Lung (tissue), 11 donors: ENCODE measurements at regions not wholly inside any gene's neighbourhood (a gene's known extent, or its start where the extent isn't known, plus 50 kb on each side); places are given as distances from the start of the nearest gene placed in this dataset.

Experiments used
- ATAC-seq: fragments of 200-7000 bp; cut with Tn5 transposase; one replicate; pipeline ENCODE4 v1.9.1; 2020; ENCODE audit warnings: moderate number of reproducible peaks; ENCODE audit not compliant: insufficient read depth, low FRiP score
- DNase-seq, 3 donors: peaks; one replicate each; pipeline ENCODE4 v3.0.0-alpha.2; 2013 to 2017
- H3K27ac ChIP-seq, 2 donors: one replicate each; pipeline ENCODE4 v1.5.1; 2013; ENCODE audit warnings: mild to moderate bottlenecking in 2 of 2, moderate library complexity in 2 of 2, control low read depth in 1 of 2, inconsistent platforms in 1 of 2, low read depth in 1 of 2, low read length in 1 of 2
- H3K27me3 ChIP-seq, 3 donors: one replicate each; pipeline ENCODE4 v1.5.1; 2013; ENCODE audit warnings: low read length in 2 of 3; ENCODE audit not compliant: control insufficient read depth in 3 of 3, insufficient read depth in 3 of 3
- H3K36me3 ChIP-seq, 4 donors: one replicate each; pipeline ENCODE4 v1.5.1; 2013; ENCODE audit warnings: low read length in 4 of 4, mild to moderate bottlenecking in 1 of 4, moderate library complexity in 1 of 4; ENCODE audit not compliant: control insufficient read depth in 4 of 4, insufficient read depth in 4 of 4
- H3K4me1 ChIP-seq, 5 donors: one replicate each; pipeline ENCODE4 v1.5.1; 2013; ENCODE audit warnings: low read length in 5 of 5, mild to moderate bottlenecking in 2 of 5, moderate library complexity in 1 of 5; ENCODE audit not compliant: control insufficient read depth in 5 of 5, insufficient read depth in 5 of 5
- H3K4me3 ChIP-seq: one replicate; pipeline ENCODE4 v1.5.1; 2013; ENCODE audit warnings: mild to moderate bottlenecking, control low read depth, moderate library complexity
- H3K9ac ChIP-seq, 2 donors: one replicate each; pipeline ENCODE4 v1.5.1; 2013; ENCODE audit warnings: low read length in 2 of 2, control low read depth in 1 of 2; ENCODE audit not compliant: insufficient read depth in 1 of 2
- H3K9me3 ChIP-seq, 4 donors: one replicate each; pipeline ENCODE4 v1.5.1; 2013; ENCODE audit warnings: low read length in 3 of 4, mild to moderate bottlenecking in 1 of 4, moderate library complexity in 1 of 4; ENCODE audit not compliant: control insufficient read depth in 4 of 4, insufficient read depth in 3 of 4
- WGBS, 2 donors: extraction: QIAGEN DNeasy Blood & Tissue Kit; methylation state at CpG; one replicate each; pipeline ENCODE4 v1.1.7; 2013; 5-methylcytosine and 5-hydroxymethylcytosine counted together
- TF ChIP-seq, protein P1 (sequence below): IDR thresholded peaks from 2 replicates; pipeline ENCODE4 v1.5.1; 2012; ENCODE audit warnings: mild to moderate bottlenecking; ENCODE audit errors: control extremely low read depth, extremely low read depth
- donor health status: control.
- donor health status: control.
- donor health status: Bipolar disorder and iron deficiency.
- donor health status: healthy.
- donor health status: DM: yes; HTN: yes; CAD: no.

DNA sequence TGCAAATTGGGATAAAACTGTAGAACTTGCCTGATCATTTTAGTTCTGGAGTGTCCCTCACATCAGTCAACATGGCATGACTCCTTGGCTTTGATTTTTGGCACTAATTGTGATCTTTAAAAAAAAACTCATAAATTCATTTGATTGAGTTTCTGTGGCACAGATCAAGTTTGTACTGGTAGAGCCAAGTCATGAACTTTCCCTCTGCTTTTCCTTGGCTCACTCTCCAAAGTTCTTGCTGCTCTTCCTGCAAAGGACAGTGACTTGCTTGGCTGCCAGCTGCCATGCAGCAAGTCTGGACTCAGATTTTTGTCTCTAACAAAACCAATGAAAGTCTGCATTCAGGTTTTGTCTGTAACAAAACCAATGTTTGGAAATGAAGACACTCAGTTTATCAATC, 115.5 kb downstream of the RFX6 start:
- H3K27me3 ChIP-seq, result no peaks in the 10 kb centered on the region
- no peak for ATAC-seq
- TF ChIP-seq, protein P1, sequence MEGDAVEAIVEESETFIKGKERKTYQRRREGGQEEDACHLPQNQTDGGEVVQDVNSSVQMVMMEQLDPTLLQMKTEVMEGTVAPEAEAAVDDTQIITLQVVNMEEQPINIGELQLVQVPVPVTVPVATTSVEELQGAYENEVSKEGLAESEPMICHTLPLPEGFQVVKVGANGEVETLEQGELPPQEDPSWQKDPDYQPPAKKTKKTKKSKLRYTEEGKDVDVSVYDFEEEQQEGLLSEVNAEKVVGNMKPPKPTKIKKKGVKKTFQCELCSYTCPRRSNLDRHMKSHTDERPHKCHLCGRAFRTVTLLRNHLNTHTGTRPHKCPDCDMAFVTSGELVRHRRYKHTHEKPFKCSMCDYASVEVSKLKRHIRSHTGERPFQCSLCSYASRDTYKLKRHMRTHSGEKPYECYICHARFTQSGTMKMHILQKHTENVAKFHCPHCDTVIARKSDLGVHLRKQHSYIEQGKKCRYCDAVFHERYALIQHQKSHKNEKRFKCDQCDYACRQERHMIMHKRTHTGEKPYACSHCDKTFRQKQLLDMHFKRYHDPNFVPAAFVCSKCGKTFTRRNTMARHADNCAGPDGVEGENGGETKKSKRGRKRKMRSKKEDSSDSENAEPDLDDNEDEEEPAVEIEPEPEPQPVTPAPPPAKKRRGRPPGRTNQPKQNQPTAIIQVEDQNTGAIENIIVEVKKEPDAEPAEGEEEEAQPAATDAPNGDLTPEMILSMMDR, result no peak

DNA sequence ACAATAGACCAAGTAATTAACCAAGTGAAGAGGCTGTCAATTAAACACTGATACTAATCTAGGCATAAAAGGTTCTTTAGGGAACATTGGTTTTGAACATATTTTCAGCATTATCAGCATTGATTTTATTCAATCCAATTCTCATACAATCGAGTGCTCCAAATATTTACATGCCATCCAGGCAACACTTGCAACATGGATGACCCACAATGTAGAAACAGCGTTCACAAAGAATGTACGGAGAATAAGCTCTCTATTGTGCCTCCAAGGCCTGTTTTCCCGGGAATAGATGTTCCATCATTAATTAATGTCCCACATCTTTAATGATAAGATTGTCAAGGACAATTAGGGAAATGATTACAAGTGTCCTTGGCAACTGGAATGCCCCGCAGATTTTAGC, 117.4 kb downstream of the RFX6 start:
- TF ChIP-seq, protein P1, result no peak
- no peak overlapping the region for H3K9ac ChIP-seq
- WGBS, 2 donors, result 83 to 89% methylated on average over 5 of the region's 5 CpGs
- no peak overlapping the region for H3K4me3 ChIP-seq
- ATAC-seq, result no peak
- H3K4me1 ChIP-seq, result no peaks in the 10 kb centered on the region
- H3K36me3 ChIP-seq, result no peaks in the 10 kb centered on the region
- H3K27me3 ChIP-seq, result no peaks in the 10 kb centered on the region
- no peak for DNase-seq
- H3K9me3 ChIP-seq, result no peaks in the 10 kb centered on the region
- no peak overlapping the region for H3K27ac ChIP-seq

More for the DNA sequence above, 115.5 kb downstream of the RFX6 start:
- Histone ChIP-seq H3K9me3 (no peaks in the 10 kb centered on the region), H3K27ac (no peak overlapping the region), H3K4me3 (no peak overlapping the region), H3K4me1 (no peaks in the 10 kb centered on the region), H3K36me3 (no peaks in the 10 kb centered on the region), H3K9ac (no peak overlapping the region)
- DNase-seq, result no peak

DNA sequence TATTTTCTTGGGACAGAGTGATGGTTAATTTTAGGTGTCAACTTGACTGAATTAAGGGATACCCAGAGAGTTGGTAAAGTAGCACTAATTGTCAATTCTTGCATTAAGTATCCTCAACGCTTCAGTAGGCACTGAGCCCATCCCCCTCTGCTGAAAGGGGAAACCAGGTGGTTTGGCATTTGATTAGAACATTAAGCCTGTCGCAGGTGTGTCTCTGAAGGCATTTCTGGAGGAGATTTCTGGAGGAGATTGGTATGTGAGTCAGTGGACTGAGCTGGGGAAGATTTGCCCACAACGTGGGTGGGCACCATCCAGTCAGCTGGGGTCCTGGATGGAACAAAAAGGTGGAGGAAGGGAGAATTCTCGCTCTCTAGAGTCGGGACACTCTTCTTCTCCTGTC, 119.8 kb downstream of the RFX6 start:
- H3K9ac ChIP-seq, result no peak overlapping the region
- no peaks in the 10 kb centered on the region for H3K4me1 ChIP-seq
- DNase-seq, result no peak
- no peak overlapping the region for H3K4me3 ChIP-seq
- WGBS, 2 donors, result 59 to 70% methylated on average over 5 of the region's 5 CpGs
- ATAC-seq, result no peak
- no peaks in the 10 kb centered on the region for H3K36me3 ChIP-seq
- TF ChIP-seq, protein P1, result no peak
- no peak overlapping the region for H3K27ac ChIP-seq
- no peaks in the 10 kb centered on the region for H3K27me3 ChIP-seq
- H3K9me3 ChIP-seq, result no peaks in the 10 kb centered on the region

DNA sequence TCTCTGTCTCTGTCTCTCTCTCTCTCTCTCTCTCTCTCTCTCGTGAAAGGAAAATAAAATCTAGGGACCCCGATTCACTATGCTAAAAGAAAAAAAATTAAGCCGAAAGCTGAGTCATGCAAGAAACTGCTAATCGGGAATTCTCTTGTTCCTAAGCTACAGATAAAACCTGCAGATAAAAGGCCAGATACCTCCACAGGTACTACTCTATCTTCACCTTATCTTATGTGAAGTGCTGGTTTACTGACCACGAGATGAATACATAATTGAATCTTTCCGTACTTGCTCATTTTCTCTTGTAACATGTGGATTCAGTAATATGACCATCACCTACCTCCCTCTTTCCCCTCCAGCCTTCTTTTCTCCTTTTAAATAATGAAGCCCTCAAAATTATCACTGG, 120.5 kb downstream of the RFX6 start:
- Histone ChIP-seq H3K36me3 (no peaks in the 10 kb centered on the region), H3K9me3 (no peaks in the 10 kb centered on the region), H3K27me3 (no peaks in the 10 kb centered on the region), H3K4me3 (no peak overlapping the region), H3K4me1 (no peaks in the 10 kb centered on the region), H3K27ac (no peak overlapping the region), H3K9ac (no peak overlapping the region)
- TF ChIP-seq, protein P1, result no peak
- 73 to 79% methylated on average over 6 of the region's 6 CpGs for WGBS, 2 donors
- no peak for DNase-seq
- ATAC-seq, result no peak
